EH (cell line): ENCODE measurements at regions not wholly inside any gene's neighbourhood (a gene's known extent, or its start where the extent isn't known, plus 50 kb on each side); places are given as distances from the start of the nearest gene placed in this dataset.

Source experiments
- DNase-seq: peaks from one replicate; pipeline ENCODE4 v3.0.0-alpha.2; 2015; ENCODE audit warnings: low read depth

- DNase-seq: peak; percentile 90
Observed at GRCh38 chr5:56620903-56621677, 194.3 kb upstream of the MAP3K1 start.

GRCh38 chr5:56617998-56618397 lies 197.4 kb upstream of the MAP3K1 start:
- no peak for DNase-seq

- no peak for DNase-seq
Observed at GRCh38 chr5:56616454-56617160, 198.7 kb upstream of the MAP3K1 start.

GRCh38 chr5:56615361-56616153 lies 199.8 kb upstream of the MAP3K1 start:
- peak; percentile 54 for DNase-seq

- DNase-seq: no peak
Observed at GRCh38 chr5:56612759-56613158, 202.6 kb upstream of the MAP3K1 start.

GRCh38 chr5:56612353-56612752 lies 203.0 kb upstream of the MAP3K1 start:
- DNase-seq: peak; percentile 34

GRCh38 chr5:56610093-56610698 lies 205.2 kb upstream of the MAP3K1 start:
- DNase-seq: no peak

GRCh38 chr5:56608217-56608925 lies 207.0 kb upstream of the MAP3K1 start:
- peak; percentile 82 for DNase-seq

- peak; percentile 83 for DNase-seq
Observed at GRCh38 chr5:56607551-56607950, 207.8 kb upstream of the MAP3K1 start.

- DNase-seq: peak; percentile 89
Observed at GRCh38 chr5:56607074-56607473, 208.3 kb upstream of the MAP3K1 start.

- no peak for DNase-seq
Observed at GRCh38 chr5:56606192-56606591, 209.2 kb upstream of the MAP3K1 start.

- DNase-seq: no peak
Observed at GRCh38 chr5:56605231-56605630, 210.1 kb upstream of the MAP3K1 start.

- peak; percentile 61 for DNase-seq
Observed at GRCh38 chr5:56601641-56602071, 213.7 kb upstream of the MAP3K1 start.

- DNase-seq: no peak
Observed at GRCh38 chr5:56598941-56599340, 216.4 kb upstream of the MAP3K1 start.

- DNase-seq: no peak
Observed at GRCh38 chr5:56596155-56596554, 219.2 kb upstream of the MAP3K1 start.

- DNase-seq: no peak
Observed at GRCh38 chr5:56595566-56595965, 219.8 kb upstream of the MAP3K1 start.

GRCh38 chr5:56594792-56595191 lies 220.6 kb upstream of the MAP3K1 start:
- peak; percentile 46 for DNase-seq

- DNase-seq: no peak
Observed at GRCh38 chr5:56591081-56591480, 224.3 kb upstream of the MAP3K1 start.

GRCh38 chr5:56589481-56589860 lies 225.9 kb upstream of the MAP3K1 start:
- peak; percentile 27 for DNase-seq

GRCh38 chr5:56588636-56589480 lies 226.5 kb upstream of the MAP3K1 start:
- no peak for DNase-seq

GRCh38 chr5:56588131-56588487 lies 227.2 kb upstream of the MAP3K1 start:
- no peak for DNase-seq
